HG02610 (cell line): ENCODE measurements at regions not wholly inside any gene's neighbourhood (a gene's known extent, or its start where the extent isn't known, plus 50 kb on each side); places are given as distances from the start of the nearest gene placed in this dataset.

Experiments used
- ATAC-seq: cut with Tn5 transposase; IDR thresholded peaks from one replicate; pipeline ENCODE4 v1.9.1; 2021; ENCODE audit warnings: mild to moderate bottlenecking, moderate library complexity; ENCODE audit not compliant: unreplicated experiment

DNA sequence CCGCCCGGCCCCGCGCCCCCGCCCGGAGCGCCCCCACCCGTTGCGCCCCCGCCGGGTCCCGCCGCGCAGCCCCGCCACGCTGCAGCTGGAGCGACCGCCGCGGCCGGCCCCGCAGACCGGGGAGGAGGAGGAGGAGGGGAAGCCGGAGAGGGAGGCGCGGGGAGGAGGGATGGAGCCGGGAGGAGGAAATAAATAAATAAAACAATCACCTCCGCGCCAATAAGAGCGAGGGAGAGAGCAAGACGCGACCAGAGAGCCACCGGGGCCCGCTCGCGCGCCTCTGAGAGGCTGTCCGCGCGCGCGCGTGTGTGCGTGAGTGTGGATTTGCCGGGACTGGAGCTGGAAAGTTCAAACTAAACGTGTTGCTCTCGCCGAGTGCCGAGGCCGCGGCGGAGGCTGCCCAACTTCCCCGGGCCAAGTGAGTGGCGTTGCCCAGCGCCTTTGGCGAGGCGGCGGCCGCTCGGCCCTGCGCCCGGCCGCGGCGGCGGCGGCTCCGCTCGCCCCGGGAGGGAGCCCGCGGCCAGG lies 2184.4 kb upstream of the TENM3 start:
- ATAC-seq, result peak; percentile 27

DNA sequence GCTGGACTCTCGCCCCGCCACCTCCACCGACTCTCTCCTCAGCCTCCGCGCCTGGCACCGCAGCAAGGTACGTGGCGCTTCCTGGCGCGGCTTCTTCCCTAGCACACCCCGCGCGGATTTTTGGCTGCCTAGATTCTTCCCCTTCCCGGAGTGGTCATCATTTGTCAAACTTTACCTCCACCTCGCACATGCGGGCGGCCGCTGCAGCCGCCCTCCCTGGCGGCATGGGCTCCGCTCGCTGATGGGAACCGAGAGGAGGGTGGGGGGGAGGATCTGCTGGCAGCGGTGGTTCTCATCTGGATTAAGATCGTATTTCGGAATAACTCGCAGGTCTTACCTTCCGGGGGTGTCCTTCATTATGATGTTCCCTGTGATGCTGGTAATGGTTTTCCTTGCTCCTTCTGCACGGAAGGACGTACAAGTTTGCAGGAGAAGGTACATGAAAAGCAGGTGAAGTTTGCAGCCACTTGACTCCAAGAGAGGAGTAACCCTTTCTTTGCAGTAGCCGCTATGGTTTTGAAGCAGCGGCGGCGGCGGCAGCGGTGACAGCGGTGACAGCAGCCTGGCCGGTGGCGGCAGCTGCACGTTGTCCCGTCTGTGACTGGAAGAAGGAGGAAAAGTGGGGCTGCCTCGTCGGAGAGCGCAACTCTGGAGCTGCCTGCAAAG lies 2183.9 kb upstream of the TENM3 start:
- peak; percentile 22 for ATAC-seq

DNA sequence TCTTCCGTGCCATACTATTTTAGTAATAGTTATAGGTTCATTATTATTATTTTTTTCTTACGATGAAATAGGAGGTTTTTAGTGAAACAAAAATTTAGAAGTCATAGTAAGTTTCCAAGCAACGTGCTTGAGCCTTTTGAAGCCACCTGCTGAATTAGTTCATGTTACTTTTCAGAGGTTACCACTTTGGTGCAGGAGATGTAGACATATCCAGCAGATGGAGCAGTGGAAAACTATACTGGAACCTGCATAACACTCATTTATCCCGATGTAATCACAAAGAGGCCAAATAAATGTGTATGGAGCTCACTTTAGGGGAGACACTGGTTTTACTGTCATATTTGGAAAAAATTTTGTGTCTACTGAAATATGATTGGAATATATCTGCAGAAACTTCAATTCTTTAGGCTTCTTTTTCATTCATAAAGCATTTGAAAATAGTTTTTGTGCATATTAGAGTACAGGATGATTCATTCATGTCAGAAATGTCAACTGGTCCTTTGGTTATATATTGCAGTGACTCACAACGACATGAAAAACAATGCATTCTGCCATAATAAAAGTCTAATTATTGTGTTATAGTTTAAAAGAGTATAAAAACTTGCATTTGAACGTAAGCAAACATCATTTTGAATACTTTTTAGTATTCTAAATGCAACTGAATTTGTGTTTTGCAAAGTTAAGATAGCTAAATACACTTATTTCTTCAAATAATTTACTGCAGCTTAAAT lies 2182.9 kb upstream of the TENM3 start:
- ATAC-seq, result no peak

DNA sequence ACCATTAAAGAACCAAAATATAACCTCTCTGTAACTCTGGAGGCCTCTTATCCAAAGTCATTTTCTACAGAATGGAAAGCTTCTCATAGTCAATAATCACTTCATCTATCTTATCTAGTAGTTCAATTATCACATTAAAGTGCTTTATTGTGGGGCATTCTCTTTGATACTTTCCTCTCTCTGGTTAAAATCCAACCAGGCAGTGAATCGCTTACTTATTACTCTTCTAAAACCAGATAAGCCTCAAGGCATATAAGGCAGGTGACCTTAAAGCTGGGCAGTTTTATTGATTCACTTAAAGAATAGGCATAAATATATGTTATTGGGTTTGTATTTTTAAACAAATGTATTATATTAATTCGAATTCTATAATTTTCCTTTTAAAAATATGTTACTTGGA lies 2162.1 kb upstream of the TENM3 start:
- ATAC-seq, result no peak

DNA sequence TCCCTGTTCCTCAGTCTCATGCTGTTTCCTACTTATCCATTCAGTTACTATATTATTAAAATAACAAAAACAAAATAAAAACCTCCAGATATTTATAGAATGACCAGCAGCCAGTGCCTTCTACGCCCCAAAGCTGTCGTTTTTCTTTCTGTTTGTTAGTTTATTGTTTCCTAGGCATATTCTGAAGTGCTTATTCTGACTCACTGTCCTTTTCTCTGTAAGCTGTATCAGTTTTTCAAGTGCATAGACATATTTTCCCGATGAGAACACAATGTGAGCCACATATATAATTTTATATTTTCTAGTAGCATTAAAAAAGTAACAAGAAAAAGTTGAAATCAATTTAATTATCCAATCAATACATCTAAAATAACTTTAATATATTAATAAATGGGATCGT lies 2158.6 kb upstream of the TENM3 start:
- no peak for ATAC-seq

DNA sequence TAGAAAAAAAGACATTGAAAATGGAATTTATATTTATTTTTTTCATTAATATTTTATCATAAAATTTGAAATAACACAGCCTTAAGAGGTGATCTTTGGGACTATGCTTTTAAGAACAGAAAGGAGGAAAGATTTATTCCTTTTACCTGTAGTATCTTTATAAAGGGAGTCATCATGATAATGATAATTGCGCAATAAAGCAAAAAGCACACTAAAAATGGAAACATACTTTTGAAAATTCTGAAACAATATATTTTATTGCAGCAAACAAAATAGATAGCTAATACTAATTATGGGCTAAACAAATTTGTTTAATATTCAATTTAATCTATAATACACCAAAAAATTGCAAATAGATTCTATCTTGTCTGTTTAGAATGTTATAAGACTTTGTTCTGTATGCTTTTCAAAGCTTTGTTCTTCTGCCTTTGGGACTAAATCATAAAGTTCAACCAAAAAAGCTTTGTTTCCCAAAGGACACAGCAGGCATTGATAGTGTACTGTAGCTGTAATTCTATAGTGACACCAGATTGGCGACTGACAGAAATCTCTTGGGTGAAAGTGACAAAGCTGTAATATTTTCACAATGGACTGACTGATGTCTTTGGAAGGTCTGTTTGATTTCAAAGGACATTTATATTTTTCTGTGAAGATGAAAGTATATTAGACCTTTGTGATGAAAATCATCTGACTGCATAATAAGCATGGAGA lies 2156.6 kb upstream of the TENM3 start:
- no peak for ATAC-seq

DNA sequence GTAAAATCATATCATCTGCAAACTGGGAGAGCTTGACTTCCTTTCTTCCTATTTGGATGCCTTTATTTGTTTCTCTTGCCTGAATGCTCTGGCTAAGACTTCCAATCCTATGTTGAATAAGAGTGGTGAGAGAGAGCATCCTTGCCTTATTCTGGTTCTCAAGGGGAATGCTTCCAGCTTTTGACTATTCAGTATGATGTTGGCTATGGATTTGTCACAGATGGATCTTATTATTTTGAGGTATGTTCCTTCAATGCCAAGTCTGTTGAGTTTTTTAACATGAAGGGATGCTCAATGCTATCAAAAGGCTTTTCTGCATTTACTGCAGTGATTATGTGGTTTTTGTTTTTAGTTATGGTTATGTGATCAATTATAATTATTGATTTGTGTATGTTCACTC lies 2144.6 kb upstream of the TENM3 start:
- no peak for ATAC-seq

DNA sequence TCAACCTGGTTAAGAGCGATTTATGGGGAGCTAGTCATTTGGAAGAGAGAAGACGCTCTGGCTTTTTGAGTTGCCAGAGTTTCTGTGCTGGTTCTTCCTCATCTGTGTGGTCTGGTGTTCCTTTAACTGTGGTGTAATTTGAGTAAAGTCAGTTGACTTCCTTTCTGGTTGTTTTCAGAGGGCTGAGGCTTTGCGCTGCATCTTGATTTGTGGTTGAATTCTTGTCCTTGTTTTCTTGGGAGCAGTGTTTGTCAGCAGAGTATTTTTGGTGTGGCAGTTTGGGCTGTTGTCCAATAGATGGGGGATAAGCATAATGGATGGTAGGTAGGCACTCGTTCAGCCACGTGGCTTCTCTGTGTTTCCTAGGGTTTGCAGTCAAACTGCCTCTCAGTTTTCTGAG lies 2143.2 kb upstream of the TENM3 start:
- ATAC-seq, result no peak

DNA sequence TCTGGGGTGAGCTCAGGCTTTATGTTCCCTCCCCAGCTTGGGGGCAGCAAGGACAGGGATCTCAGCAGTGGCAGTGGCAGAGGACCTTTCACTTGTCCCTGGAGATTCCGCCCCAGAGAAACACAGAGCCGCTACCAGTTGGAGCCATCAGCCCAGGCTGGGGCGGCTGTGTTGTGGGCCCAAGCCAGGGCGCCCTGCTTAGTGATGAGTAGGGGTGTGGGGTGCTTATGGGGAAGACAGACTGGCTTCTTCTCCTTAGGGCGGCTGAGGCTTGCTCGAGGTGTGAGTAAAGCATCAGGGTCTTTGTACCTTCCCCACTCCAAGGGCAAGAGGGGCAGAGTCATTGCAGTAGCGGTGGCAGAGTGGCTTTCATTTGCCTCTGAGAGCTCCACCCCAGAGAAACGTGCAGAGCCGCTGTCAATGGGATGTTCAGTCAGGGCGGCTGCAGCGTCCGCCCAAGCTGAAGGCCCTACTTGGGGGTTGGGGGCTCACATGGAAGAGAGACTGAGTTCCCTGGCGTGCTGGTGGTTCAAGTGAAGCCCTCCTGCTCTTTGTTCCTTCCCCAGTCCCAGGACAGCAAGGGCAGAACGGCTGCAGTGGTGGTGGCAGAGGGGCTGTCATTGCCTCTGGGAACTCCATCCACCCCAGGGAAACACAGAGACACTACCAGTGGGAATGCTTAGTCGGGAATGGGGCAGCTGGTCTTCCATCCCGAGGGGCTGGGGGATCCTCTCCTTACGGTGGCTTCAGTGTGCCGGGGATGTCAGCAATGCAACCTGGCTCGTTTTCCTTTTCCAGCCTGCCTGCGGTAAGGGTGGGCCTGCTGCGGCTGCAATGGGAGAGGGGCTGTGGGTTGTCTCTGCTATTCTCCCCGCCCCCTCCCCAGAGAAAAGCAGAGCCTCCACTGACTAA lies 2142.5 kb upstream of the TENM3 start:
- no peak for ATAC-seq

DNA sequence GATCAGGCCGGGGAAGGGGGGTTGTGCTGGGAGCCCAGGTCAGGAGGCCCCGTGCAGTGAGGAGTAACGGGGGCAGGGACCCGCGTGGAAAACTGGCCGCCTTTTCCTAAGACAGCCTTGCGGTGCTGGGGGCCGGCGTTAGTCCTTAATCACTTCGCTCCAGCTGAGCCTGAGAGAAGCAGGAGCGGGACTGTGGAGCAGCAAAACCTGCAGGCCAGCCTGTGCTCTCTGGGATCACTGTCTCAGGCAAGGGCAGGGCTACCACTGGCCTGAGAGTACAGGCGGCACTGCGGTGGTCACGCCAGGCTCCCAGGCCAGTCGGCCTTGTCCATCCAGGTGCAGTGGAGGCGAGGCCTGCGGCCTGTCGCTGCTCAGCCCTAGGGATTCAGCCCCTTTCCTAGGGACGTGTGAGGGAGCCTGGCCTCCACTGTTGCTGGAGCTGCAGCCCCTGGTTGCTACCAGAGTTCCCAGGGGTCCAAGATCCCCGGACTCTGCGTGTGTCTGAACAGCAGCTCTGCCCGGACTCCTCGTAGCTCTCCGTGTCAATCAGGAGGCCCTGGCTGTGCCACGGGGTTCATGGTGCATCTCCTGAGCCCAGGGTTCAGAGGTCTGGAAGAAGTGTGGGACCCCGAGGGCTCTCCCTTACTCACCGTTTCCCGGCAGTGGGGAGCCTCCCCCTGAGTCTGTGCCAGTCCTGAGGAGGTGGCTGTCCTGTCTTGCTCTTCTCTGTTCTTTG lies 2141.7 kb upstream of the TENM3 start:
- ATAC-seq, result no peak

DNA sequence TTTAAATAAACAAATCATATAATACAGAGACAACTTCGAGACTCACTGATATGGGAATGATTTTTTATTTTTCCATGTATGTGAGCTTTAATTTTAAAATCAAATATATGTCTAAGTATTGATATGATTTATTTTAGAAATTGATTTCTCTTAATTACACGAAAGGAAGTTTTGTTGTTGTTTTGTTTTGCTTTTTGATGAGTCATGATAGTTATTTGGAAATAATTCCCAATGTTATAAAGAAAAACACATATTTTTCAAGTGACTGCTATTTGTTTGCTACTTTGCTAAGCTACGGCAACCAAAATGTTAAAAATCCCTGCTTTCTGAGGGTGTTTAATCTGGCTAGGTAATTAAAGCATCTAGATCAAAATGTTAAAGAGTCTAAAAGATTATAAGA lies 2139.4 kb upstream of the TENM3 start:
- ATAC-seq, result no peak

DNA sequence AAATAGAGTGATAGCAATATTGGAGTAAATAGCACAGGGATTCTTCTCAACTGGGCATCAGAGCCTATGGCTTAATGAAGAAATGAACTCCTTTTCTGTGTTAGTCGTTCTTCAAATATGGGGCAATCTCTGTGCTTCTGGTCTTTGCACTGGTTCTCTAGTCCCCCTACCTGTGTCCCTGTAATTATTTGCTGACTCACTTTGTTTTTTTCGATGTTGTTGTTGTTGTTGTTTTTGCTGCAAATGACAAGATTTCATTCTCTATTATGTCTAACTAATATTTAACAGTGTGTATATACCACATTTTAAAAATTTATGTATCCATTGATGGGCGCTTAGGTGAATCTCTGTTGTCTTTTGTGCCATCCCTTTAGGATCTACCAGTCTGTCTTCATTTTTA lies 2137.8 kb upstream of the TENM3 start:
- ATAC-seq, result no peak

DNA sequence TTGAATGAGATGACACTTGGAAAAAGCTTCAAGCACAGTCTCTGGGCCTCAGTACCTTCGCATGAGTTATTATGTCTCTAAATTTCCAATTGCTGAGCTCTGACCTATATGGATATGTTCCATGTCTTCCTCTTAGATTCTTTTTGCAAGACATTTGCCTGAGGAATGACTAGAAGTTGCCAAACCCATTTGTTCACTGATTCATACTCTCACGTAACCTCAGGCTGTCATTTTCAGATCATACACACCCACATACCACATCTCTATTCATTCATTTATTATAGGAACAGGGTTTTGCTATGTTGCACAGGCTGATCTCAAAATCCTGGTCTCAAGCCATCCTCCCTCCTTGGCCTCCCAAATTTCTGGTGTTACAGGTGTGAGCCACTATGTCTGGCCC lies 2137.1 kb upstream of the TENM3 start:
- no peak for ATAC-seq

DNA sequence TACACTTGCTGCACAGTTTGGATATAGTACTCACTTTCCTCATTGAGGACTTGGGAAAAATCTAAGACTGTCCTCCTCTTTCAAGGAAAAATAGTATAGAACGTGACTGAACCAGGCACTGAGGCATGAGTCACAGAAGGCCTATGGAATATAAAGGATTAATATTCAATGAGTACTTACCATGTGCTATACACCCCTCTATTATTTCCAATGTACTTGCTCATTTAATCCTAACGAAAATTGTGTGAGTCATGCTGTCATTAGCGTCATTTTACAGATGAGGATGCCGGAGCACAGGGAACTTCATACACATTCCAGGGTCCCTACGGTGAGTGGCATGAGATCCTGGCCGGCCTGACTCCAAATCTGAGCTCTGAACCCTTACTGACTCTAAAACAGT lies 2136.2 kb upstream of the TENM3 start:
- ATAC-seq, result no peak

DNA sequence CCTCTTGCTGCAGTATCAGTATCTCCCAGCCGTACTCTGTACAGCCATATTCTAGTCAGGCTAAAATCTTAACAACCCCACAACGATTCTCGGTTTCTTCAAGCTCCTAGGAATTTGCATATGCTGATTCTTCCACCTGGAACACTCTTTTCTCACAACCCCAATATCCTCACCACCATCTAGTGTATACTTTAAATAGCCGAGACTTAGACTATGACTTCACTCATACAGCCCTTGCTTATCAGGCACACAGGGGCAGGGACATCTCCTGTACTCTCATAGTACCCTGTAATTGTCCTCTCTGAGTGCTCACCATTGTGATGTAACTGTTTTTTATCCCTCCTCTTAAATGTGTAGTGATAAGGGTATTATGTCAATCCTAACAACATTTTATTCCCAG lies 2126.4 kb upstream of the TENM3 start:
- ATAC-seq, result no peak

DNA sequence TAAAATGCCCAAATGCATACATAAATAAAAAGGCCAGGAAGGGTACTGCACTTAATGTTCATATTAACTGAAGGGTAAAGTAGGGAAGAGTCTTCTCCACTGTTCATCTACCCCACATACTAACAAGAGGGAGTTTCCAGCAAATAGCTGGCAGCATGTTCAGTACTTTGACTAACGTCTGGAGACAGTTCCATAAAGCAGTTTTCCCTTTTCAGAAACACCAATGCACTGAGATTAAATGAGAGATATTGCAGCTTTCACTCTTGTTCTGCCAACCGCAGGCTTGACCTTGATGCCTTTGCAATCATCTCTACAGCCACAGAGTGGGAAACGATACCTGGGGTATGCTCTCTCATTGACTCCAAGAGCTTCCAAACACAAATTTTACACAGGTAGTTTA lies 2123.1 kb upstream of the TENM3 start:
- ATAC-seq, result no peak

DNA sequence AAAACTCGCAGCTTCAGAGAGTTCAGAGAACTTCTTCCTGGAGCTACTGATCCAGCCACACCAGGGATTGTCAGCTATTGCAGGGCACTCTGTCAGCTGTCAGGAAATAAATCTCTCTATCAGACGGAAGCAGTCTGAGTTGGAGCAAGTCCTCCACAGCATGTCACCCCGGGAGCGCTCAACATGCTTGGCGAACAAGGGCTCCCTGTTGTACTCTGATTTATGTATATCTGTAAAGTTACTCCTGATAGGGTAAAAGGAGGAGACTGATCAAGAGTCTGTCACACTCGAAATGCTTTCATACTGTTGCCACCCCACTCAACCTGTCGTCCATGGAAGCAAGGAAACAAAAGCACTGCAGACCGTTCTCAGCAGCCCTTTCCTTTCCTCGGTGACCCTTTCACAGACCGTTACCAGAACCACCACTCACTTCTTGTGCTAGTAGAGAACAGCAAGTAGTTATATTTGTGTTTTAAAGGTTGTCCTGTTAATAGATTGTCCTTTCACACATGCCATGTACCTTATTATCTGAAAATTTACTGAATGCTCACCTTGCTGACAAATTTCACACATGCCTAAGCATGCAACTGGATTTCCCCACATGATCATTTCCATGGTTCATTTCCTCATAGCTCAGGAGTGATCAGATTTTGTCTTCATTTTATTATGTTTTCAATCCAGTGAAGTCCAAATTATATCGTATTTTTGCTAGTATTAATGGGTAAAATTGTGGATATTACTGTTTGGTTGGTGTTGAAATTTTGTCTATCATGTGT lies 2108.9 kb upstream of the TENM3 start:
- ATAC-seq, result peak; percentile 77

DNA sequence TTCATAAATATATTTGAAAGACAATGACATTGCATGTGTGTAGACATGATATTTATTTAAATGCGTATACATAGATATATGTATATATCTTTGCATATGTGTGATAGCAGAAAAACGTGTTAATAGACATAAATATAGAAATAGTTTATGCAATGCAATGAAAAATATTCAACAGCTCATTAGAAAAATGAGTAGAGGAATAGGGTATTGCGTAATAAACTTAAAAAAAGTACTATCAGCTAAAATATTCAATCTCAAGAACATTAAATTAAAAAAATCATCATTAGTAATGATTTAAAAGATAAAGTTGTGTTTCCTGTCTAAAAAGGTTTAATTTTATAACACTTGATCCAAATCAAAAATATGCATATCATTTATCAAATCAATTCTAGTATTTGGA lies 2101.5 kb upstream of the TENM3 start:
- ATAC-seq, result no peak

DNA sequence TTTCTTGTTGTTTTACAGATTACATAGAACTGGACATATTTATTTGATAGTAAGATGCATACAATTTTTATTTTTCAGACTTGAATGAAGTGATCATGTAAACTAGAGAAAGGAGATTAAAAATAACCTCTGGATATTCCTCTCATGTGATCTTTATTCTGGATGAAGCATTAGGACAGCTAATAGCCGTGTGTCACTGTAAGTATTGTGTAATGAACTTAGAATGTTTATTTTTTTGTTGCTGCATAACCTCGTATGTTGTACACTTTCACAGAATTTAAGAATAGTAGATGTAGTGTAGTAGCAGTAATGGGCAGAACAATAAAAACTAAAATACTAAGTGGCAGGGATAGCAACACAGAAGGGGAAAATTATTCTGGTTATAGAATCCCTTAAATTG lies 2094.5 kb upstream of the TENM3 start:
- ATAC-seq, result no peak
